Activated naive CD8-positive, alpha-beta T cell treated with anti-CD3 and anti-CD28 coated beads for 36 hours (primary cell): ENCODE measurements at regions not wholly inside any gene's neighbourhood (a gene's known extent, or its start where the extent isn't known, plus 50 kb on each side); places are given as distances from the start of the nearest gene placed in this dataset.

ENCODE experiments used
- DNase-seq: peaks from one replicate; pipeline ENCODE4 v3.0.0; 2021
- H3K27ac Mint-ChIP-seq: one replicate; pipeline ENCODE4 v1.8.0; 2022; ENCODE audit warnings: mild to moderate bottlenecking, moderate library complexity, mixed read lengths
- H3K27me3 Mint-ChIP-seq: one replicate; pipeline ENCODE4 v1.8.0; 2022; ENCODE audit warnings: mild to moderate bottlenecking, mixed read lengths
- H3K36me3 Mint-ChIP-seq: one replicate; pipeline ENCODE4 v1.8.0; 2021; ENCODE audit warnings: mild to moderate bottlenecking, mixed read lengths
- H3K4me1 Mint-ChIP-seq: one replicate; pipeline ENCODE4 v1.8.0; 2021; ENCODE audit warnings: mixed read lengths
- H3K4me3 Mint-ChIP-seq: one replicate; pipeline ENCODE4 v1.8.0; 2022; ENCODE audit warnings: mild to moderate bottlenecking, moderate library complexity, mixed read lengths
- H3K9me3 Mint-ChIP-seq: one replicate; pipeline ENCODE4 v1.8.0; 2022; ENCODE audit warnings: mixed read lengths

DNA sequence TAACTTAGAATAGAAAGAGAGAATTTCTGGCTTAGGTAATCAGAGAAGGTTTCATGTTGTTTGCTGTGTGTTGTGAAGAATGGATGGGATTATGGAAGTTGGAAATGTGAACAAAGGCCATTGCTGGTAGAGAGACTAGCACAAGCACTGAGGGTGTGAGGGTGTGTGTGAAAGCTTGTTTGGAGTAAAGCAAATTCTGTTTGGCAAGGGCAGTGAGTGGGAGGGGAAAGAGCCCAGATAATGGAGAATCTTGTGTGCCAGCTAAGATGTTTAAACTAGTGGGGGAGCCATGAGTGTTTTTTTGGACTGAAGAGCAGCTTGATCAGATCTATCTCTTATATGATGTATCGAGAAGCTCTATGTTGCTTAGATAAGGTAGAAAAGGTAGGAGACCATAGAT lies 107.1 kb downstream of the DISP1 start:
- DNase-seq, result no peak
- Mint-ChIP-seq H3K27me3 (no peaks in the 10 kb centered on the region), H3K4me1 (no peaks in the 10 kb centered on the region), H3K27ac (no peak overlapping the region), H3K4me3 (no peak overlapping the region), H3K9me3 (peaks cover 9% of the 10 kb centered on the region), H3K36me3 (peaks cover 17% of the 10 kb centered on the region)

DNA sequence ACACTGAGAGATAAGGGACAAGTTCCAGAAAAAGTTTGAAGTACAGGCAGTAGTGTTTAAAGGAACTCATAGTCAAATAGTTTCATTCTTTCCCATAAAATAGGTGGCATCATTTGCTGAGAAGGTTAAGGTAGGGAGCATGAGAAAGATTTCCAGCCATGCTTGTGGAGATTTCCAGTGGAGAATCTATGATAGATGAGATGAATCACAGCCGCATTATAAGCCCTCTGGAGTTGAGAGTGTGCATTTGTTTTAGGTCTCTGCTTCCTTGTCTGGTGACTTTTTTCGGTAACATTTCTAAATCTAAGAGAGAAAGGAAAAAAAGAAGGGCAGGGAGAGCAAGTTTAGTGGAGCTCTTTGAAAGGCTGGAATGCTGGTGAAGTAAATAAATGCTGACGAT lies 108.7 kb downstream of the DISP1 start:
- no peak overlapping the region for H3K27ac Mint-ChIP-seq
- peaks cover 2% of the 10 kb centered on the region for H3K4me1 Mint-ChIP-seq
- H3K9me3 Mint-ChIP-seq, result no peaks in the 10 kb centered on the region
- H3K36me3 Mint-ChIP-seq, result peaks cover 5% of the 10 kb centered on the region
- DNase-seq, result no peak
- no peaks in the 10 kb centered on the region for H3K27me3 Mint-ChIP-seq
- H3K4me3 Mint-ChIP-seq, result no peak overlapping the region

DNA sequence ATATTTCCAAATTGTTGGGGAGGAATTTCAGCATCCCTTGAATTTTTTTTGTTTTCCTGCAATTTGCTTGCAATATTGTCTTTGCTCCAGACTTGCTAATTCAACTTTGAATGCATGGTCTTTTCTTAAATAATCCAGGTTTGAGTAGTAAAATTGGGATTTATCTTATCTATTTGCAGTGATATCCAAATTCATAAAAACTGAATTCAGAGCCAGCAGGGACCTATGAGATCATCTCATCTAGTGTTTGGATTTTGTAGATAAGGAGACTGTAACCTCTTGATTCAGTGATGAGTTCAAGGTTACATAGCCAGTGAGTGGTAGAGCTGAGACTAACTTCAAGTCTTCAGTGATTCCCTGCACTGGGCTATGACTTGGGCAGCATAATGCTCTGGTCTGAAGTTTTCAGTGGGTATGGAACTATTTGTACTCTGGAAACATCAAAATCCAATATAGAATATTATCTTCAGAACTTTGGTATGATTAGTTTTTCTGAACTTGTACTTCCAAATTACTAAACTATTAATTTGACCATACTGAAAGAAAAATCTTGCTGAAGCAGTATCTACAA lies 109.4 kb downstream of the DISP1 start:
- peaks cover 2% of the 10 kb centered on the region for H3K4me1 Mint-ChIP-seq
- peaks cover 2% of the 10 kb centered on the region for H3K36me3 Mint-ChIP-seq
- DNase-seq, result no peak
- no peaks in the 10 kb centered on the region for H3K27me3 Mint-ChIP-seq
- H3K4me3 Mint-ChIP-seq, result no peak overlapping the region
- no peaks in the 10 kb centered on the region for H3K9me3 Mint-ChIP-seq
- H3K27ac Mint-ChIP-seq, result no peak overlapping the region

DNA sequence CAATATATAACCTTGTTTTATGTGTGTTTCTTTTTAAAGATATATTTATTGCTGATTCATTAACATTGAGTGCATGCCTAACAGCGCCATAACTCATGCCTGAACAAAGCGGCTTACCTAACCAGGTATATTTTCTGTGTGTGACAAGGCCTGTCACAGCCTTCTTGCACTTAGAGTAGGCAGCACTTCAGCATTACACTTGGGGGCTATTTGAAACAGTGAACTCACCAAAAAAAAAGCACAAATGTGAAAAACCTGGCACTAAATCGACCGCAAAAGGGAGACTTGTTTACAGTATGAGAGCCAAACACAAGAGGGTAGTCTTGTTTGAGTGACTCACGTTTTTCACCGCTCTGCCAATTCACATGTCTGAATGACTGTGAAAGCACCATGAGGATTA lies 111.7 kb downstream of the DISP1 start:
- Mint-ChIP-seq H3K4me1 (peaks cover 10% of the 10 kb centered on the region), H3K4me3 (no peak overlapping the region), H3K36me3 (peaks cover 2% of the 10 kb centered on the region), H3K27ac (no peak overlapping the region), H3K27me3 (no peaks in the 10 kb centered on the region), H3K9me3 (no peaks in the 10 kb centered on the region)
- no peak for DNase-seq

DNA sequence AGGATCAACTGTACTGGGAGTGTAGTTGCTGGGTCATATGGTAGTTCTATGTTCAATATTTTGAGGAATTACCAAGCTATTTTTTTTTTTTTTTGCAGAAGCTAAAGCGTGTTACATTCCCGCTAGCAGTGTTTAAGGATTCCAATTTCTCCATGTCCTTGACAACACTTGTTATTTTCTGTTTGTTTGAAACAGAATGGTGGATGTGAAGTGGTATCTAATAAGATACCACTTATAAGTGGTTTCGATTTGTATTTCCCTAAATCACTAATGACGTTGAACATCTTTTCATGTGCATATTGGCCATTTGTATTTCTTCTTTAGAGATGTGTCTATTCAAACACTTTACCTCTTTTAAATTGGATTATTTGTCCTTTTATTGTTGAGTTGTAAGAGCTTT lies 112.2 kb downstream of the DISP1 start:
- Mint-ChIP-seq H3K27me3 (no peaks in the 10 kb centered on the region), H3K4me1 (peaks cover 10% of the 10 kb centered on the region), H3K27ac (no peak overlapping the region), H3K9me3 (no peaks in the 10 kb centered on the region), H3K36me3 (peaks cover 2% of the 10 kb centered on the region), H3K4me3 (no peak overlapping the region)
- DNase-seq, result no peak

DNA sequence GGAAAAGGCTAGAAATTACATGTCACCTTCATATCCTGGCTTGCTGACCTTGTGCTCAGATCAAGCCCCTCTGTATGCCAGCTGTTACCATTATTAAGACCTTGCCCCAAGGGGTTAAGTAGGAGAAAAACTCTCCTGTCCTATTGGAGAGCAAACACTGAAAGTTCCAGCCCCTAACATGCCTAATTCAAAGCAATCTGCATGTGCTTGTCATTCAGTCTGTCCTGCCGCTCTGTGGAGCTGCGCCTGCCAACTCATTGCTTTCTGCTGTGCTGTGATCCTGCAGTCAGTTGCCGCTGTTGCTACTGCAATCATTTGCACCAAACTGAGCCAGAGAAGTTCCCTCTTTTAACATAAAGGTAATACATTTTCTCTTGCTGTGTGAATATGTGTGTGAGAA lies 113.4 kb downstream of the DISP1 start:
- H3K36me3 Mint-ChIP-seq, result peaks cover 2% of the 10 kb centered on the region
- H3K27me3 Mint-ChIP-seq, result no peaks in the 10 kb centered on the region
- H3K27ac Mint-ChIP-seq, result no peak overlapping the region
- no peak for DNase-seq
- no peak overlapping the region for H3K4me3 Mint-ChIP-seq
- peaks cover 10% of the 10 kb centered on the region for H3K4me1 Mint-ChIP-seq
- H3K9me3 Mint-ChIP-seq, result no peaks in the 10 kb centered on the region

DNA sequence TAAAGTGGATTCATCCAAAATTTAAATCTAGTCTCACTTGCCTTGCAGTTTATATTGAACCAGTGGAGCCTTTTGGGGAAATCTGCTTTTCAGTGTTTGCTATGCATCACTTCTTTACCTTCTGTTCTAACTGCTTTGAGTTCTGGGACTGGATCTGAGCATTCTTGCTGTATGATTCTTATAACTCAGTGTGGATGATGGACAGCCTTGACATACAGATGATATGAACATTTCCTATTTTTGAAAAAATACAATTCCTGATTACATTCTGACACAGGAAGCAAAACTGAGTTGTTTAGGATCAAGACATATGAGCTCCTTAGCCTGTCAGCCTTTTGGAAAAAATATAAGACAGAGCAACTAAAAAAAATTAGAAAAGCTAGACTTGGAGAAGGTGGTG lies 115.2 kb downstream of the DISP1 start:
- Mint-ChIP-seq H3K27me3 (no peaks in the 10 kb centered on the region), H3K4me1 (peaks cover 10% of the 10 kb centered on the region), H3K27ac (no peak overlapping the region), H3K4me3 (no peak overlapping the region), H3K9me3 (no peaks in the 10 kb centered on the region), H3K36me3 (peaks cover 2% of the 10 kb centered on the region)
- no peak for DNase-seq

DNA sequence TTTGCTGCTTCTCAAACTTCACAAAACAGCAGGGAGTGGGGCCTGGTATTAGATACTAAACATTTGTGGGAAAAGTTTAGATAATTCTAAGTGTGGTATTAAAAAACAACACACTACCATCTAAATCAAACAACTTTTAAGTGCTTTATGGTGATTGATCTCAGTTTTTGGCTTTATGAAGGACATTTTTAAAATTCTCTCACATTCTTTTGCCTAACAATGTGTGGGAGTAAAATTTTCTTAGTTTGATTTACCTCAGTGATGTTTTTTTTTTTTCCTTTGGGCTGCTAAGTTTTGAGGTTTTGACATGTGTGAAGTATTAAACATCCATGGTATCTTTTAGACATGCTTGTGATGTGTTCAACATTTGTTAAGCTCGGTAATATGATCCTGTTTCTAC lies 116.2 kb downstream of the DISP1 start:
- peaks cover 10% of the 10 kb centered on the region for H3K4me1 Mint-ChIP-seq

DNA sequence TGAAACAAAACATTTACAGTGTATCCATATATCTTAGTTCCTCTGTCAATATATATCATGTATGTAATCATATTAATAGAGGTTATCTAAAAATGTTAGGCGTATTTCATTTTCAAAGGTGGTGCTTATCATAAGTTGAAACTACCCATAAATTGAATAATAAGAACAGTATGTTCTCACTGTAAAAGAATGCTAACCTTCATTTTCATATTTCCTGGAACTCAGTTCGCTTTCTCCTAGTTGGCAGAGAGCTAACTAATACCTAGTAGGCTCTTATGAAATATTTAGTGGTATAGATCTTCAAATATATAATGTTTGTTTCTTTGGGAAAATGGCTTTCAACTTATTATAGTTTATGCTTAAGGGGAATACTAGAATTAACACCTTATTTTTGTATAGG lies 118.4 kb downstream of the DISP1 start:
- no peaks in the 10 kb centered on the region for H3K27me3 Mint-ChIP-seq
- DNase-seq, result no peak
- H3K4me3 Mint-ChIP-seq, result no peak overlapping the region
- peaks cover 9% of the 10 kb centered on the region for H3K4me1 Mint-ChIP-seq
- no peak overlapping the region for H3K27ac Mint-ChIP-seq
- no peaks in the 10 kb centered on the region for H3K36me3 Mint-ChIP-seq
- no peaks in the 10 kb centered on the region for H3K9me3 Mint-ChIP-seq

More for the DNA sequence above, 116.2 kb downstream of the DISP1 start:
- H3K36me3 Mint-ChIP-seq, result peaks cover under 1% of the 10 kb centered on the region
- no peaks in the 10 kb centered on the region for H3K27me3 Mint-ChIP-seq
- no peak for DNase-seq
- no peak overlapping the region for H3K27ac Mint-ChIP-seq
- H3K4me3 Mint-ChIP-seq, result no peak overlapping the region
- H3K9me3 Mint-ChIP-seq, result no peaks in the 10 kb centered on the region

DNA sequence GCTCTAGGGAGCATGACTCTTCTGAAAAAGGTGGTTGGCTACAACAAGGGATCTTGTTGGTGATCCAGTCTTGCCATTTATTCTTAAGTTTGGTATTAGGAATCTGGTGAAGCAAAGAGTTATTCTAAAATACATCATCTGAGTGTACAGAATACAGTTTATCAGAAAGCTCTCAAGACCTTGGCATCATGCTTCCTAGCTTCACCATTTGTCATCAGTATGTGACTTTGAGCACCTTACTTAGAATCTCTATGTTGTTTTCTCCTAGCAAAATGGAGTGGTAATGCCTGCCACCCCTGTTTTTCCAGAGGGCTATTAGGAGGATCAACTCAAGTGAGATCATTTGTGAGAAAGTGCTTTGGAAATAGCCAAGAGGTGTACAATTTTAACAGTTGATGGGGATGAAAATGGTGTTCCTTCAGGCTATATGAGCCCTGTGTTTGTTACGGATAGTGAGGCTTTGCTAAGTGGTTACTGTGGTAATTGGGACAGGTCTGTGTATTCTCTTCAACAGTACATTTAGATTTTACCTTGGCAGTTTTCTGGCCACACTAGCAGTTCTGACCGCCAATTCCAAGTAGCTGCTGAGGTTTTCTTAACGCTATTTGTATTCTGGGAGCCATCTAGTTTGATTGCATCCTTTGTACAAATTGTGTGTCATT lies 120.5 kb downstream of the DISP1 start:
- Mint-ChIP-seq H3K27me3 (no peaks in the 10 kb centered on the region), H3K4me3 (no peak overlapping the region), H3K9me3 (no peaks in the 10 kb centered on the region), H3K4me1 (peaks cover 8% of the 10 kb centered on the region), H3K36me3 (no peaks in the 10 kb centered on the region), H3K27ac (no peak overlapping the region)
- DNase-seq, result no peak

DNA sequence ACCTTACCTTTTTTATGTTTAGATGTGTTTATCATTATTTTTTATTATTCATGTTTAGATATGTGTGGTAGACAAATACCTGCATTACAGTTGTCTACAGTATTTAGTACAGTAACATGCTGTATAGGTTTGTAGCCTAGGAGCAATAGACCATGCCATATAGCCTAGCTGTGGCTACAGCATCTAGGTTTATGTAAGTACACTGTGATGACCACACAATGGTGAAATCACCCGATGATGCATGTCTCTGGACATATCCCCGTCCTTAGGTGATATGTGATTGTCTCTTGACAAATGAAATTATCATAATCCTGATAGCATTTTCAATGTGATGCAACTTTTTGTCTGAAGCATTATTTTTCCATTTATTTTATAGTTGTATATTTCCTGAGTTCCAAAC lies 121.2 kb downstream of the DISP1 start:
- Mint-ChIP-seq H3K36me3 (no peaks in the 10 kb centered on the region), H3K27ac (no peak overlapping the region), H3K9me3 (no peaks in the 10 kb centered on the region), H3K4me1 (peaks cover 5% of the 10 kb centered on the region), H3K4me3 (no peak overlapping the region), H3K27me3 (no peaks in the 10 kb centered on the region)
- no peak for DNase-seq

DNA sequence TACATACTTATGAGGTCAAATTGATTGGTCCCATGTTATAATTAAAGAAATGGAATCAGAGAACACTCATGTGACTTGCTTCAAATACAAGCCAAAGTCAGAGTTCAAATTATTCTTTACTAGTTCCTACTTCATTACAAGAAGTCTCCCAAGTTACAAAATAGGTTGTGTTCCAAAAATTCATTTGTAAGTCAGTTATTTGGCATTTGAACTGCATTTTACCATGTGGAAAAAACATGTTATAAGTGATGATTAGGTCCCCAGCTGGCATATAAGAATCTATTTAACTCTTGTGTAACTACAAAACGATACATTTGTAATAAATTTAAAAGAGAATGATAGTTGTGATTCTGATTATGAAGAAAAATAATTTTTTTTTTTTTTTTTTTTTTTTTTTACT lies 124.1 kb downstream of the DISP1 start:
- Mint-ChIP-seq H3K4me1 (no peaks in the 10 kb centered on the region), H3K27me3 (no peaks in the 10 kb centered on the region), H3K27ac (no peak overlapping the region), H3K4me3 (no peak overlapping the region), H3K36me3 (peaks cover 8% of the 10 kb centered on the region), H3K9me3 (no peaks in the 10 kb centered on the region)
- no peak for DNase-seq

DNA sequence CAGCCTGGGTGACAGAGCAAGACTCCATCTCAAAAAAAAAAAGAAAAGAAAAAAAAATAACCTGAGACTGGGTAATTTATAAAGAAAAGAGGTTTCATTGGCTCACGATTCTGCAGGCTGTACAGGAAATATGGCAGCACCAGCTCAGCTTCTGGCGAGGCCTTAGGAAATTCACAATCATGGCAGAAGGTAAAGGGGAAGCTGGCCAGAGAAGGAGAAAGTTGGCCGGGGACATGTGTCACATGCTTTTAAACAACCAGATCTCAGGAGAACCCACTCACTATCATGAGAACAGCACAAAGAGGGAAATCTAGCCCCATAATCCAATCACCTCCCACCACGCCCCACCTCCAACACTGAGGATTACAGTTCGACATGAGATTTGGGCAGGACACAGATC lies 125.3 kb downstream of the DISP1 start:
- peaks cover 9% of the 10 kb centered on the region for H3K36me3 Mint-ChIP-seq
- H3K4me3 Mint-ChIP-seq, result no peak overlapping the region
- H3K9me3 Mint-ChIP-seq, result no peaks in the 10 kb centered on the region
- H3K27ac Mint-ChIP-seq, result no peak overlapping the region
- H3K4me1 Mint-ChIP-seq, result no peaks in the 10 kb centered on the region
- H3K27me3 Mint-ChIP-seq, result no peaks in the 10 kb centered on the region
- no peak for DNase-seq

DNA sequence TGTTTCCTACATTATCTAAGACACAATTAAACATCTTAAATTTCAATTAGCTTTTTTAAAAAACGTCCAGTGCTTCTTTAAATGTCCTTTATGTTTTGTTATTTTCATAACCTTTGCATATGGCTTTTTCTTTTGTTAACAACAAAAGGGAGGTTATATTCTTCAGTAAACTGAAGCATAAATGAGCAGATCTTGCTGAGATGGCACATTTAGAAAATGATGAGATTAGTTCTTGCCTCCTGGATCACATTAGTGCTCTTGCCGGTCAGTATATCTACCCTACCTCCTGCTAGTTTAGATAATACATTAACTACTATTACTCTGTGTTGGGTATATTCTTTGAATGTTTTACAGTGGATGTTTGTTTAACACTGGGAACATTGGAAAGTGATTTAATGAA lies 126.1 kb downstream of the DISP1 start:
- DNase-seq, result no peak
- peaks cover 9% of the 10 kb centered on the region for H3K36me3 Mint-ChIP-seq
- no peak overlapping the region for H3K4me3 Mint-ChIP-seq
- no peaks in the 10 kb centered on the region for H3K27me3 Mint-ChIP-seq
- H3K27ac Mint-ChIP-seq, result no peak overlapping the region
- H3K4me1 Mint-ChIP-seq, result no peaks in the 10 kb centered on the region
- no peaks in the 10 kb centered on the region for H3K9me3 Mint-ChIP-seq

DNA sequence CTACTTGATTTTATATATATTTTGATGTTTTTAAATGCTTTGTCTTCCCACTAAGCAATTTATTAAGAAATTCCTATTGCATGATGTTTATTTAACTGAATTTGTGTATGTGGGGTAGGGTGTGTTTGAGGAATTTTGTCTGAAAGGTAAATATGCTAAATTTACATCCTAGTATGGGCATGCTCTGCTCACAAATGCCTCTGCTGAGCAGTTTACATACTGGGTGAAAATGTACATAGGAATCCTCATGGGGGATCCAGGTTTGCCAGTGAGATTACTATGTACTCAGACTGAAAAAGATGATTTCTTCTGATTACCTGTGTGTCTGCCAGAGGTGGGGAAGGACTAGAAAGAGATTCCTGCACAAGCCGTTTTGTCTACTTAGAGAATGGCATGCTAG lies 126.6 kb downstream of the DISP1 start:
- H3K27me3 Mint-ChIP-seq, result no peaks in the 10 kb centered on the region
- no peaks in the 10 kb centered on the region for H3K4me1 Mint-ChIP-seq
- no peak for DNase-seq
- no peaks in the 10 kb centered on the region for H3K9me3 Mint-ChIP-seq
- no peak overlapping the region for H3K4me3 Mint-ChIP-seq
- H3K27ac Mint-ChIP-seq, result no peak overlapping the region
- peaks cover 10% of the 10 kb centered on the region for H3K36me3 Mint-ChIP-seq

DNA sequence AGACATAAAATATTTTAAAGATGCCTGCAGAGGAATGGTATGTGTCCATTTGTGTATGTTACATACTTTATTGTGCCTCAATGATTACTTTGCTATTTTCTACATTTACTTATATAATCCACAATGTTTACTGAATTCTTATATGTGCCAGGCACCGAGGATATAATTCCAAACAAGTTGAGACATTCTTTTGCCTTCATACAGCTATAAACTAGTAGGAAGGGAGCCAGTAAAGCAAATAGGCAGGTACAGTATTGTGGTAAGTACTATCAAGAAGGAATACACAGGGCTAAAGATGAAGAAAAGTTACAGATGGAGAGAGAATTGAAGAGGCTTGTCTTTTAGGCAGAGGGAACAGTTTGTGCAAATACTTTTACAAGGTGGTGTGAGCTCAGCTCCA lies 131.6 kb downstream of the DISP1 start:
- H3K36me3 Mint-ChIP-seq, result peaks cover 15% of the 10 kb centered on the region
- H3K4me3 Mint-ChIP-seq, result no peak overlapping the region
- peaks cover 6% of the 10 kb centered on the region for H3K4me1 Mint-ChIP-seq
- no peak overlapping the region for H3K27ac Mint-ChIP-seq
- no peak for DNase-seq
- no peaks in the 10 kb centered on the region for H3K9me3 Mint-ChIP-seq
- no peaks in the 10 kb centered on the region for H3K27me3 Mint-ChIP-seq
